HepG2 (cell line): ENCODE measurements at regions not wholly inside any gene's neighbourhood (a gene's known extent, or its start where the extent isn't known, plus 50 kb on each side); places are given as distances from the start of the nearest gene placed in this dataset.

Source experiments
- BRCA1 ChIP-seq: sonication (generic); formaldehyde crosslinking; IDR thresholded peaks from 2 replicates; pipeline ENCODE4 v1.4.0; 2020; ENCODE audit warnings: missing genetic modification reagents
- CTCF ChIP-seq: sonication (generic); formaldehyde crosslinking; IDR thresholded peaks from 2 replicates; pipeline ENCODE4 v1.5.0; 2020; ENCODE audit warnings: mild to moderate bottlenecking, missing genetic modification reagents, moderate library complexity
- MBNL3 ChIP-seq: fragments of 250-450 bp; sonication (Bioruptor Pico); conservative IDR thresholded peaks from 2 replicates; pipeline ENCODE4 v1.8.0; 2022; ENCODE audit warnings: mild to moderate bottlenecking, inconsistent platforms
- RFXAP ChIP-seq: sonication (generic); formaldehyde crosslinking; IDR thresholded peaks from 2 replicates; pipeline ENCODE4 v1.4.0; 2020; ENCODE audit warnings: missing genetic modification reagents, borderline replicate concordance
- ZNF292 ChIP-seq: sonication (generic); formaldehyde crosslinking; IDR thresholded peaks from 2 replicates; pipeline ENCODE4 v1.8.1; 2022; ENCODE audit warnings: mild to moderate bottlenecking, low read depth, missing genetic modification reagents, borderline replicate concordance
- ZNF343 ChIP-seq: sonication (generic); formaldehyde crosslinking; IDR thresholded peaks from 2 replicates; pipeline ENCODE4 v1.4.0; 2020; ENCODE audit warnings: mild to moderate bottlenecking, missing genetic modification reagents

DNA sequence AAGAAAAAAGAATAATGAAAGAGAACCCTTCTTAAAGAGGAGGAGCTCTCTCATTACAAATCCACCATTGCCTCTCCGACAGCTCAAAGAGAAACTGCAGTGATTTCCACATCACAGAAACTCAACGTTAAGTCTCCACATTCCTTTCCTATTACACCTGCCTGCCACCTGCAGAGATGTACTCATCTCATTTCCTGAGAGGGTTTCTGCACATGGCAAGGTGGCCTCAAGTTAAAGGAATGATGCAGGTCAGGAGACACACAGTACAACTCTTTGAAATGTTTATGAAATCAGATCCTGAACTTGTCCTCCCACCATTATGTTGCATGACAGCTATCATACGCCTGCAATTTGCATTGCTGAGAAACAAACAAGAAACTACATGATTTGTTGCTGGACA, 458.4 kb upstream of the ADAMTS9 start:
- TF ChIP-seq ZNF343 (CRISPR knock-in tag) (no peak), RFXAP (CRISPR knock-in tag) (no peak), MBNL3 (no peak), ZNF292 (CRISPR knock-in tag) (no peak), CTCF (CRISPR knock-in tag) (no peak), BRCA1 (no peak)
